Esophagus muscularis mucosa (tissue), 4 donors: ENCODE measurements at regions not wholly inside any gene's neighbourhood (a gene's known extent, or its start where the extent isn't known, plus 50 kb on each side); places are given as distances from the start of the nearest gene placed in this dataset.
"Not testable (repeated sequence)": the region's sequence is repeated elsewhere in the genome, so short reads cannot be mapped to it uniquely, and the experiment has no call there.

Source experiments
- DNase-seq: peaks from one replicate; pipeline ENCODE4 v3.0.0-alpha.2; 2017; ENCODE audit errors: extremely low spot score
- H3K27ac ChIP-seq, 4 donors: fragments of 200-600 bp; sonication (generic); replicated peaks in 1 of 4; 1 replicate in 3 of 4; 2 replicates in 1 of 4; pipeline ENCODE4 v1.5.1; 2016 to 2019; ENCODE audit warnings: mild to moderate bottlenecking in 1 of 4
- H3K27me3 ChIP-seq, 4 donors: fragments of 200-600 bp; sonication (generic); one replicate each; pipeline versions ENCODE4 v1.5.1 to v1.6.0; 2016 to 2019
- H3K36me3 ChIP-seq, 4 donors: fragments of 200-600 bp; sonication (generic); one replicate each; pipeline ENCODE4 v1.5.1; 2016 to 2019
- H3K4me1 ChIP-seq, 4 donors: fragments of 200-600 bp; sonication (generic); one replicate each; pipeline ENCODE4 v1.5.1; 2016 to 2019
- H3K4me3 ChIP-seq, 4 donors: fragments of 200-600 bp; sonication (generic); 1 replicate in 2 of 4; 2 replicates in 2 of 4; pipeline ENCODE4 v1.5.1; 2016 to 2019; ENCODE audit warnings: mild to moderate bottlenecking in 4 of 4, moderate library complexity in 1 of 4
- H3K9me3 ChIP-seq, 4 donors: fragments of 200-600 bp; sonication (generic); 1 replicate in 3 of 4; 2 replicates in 1 of 4; pipeline ENCODE4 v1.5.1; 2016 to 2019
- EP300 ChIP-seq: sonication (generic); formaldehyde crosslinking; IDR thresholded peaks from one replicate; pipeline ENCODE4 v1.6.1; 2017; ENCODE audit warnings: antibody characterized with exemption
- POLR2A ChIP-seq: fragments of 450-650 bp; IDR thresholded peaks from one replicate; pipeline ENCODE4 v1.6.1; 2017; ENCODE audit warnings: antibody characterized with exemption, moderate library complexity, mild to moderate bottlenecking, low read depth
- POLR2AphosphoS5 ChIP-seq, 2 donors: sonication (generic); formaldehyde crosslinking; IDR thresholded peaks; one replicate each; pipeline ENCODE4 v1.6.1; 2017; ENCODE audit warnings: antibody characterized with exemption in 2 of 2
- whole genome bisulfite sequencing: methylation state at CpG from one replicate; pipeline ENCODE4 v1.1.5; 2018; 5-methylcytosine and 5-hydroxymethylcytosine counted together
- intact Hi-C: fragments of 100-400 bp; cut with DNase I; formaldehyde crosslinking; loops from one replicate; pipeline ENCODE4 v1.15.1; 2023
- TF ChIP-seq, protein P1 (sequence below), 3 experiments: fragments of 200-600 bp in 2 of 3; fragments of 450-650 bp in 1 of 3; sonication (generic) in 2 of 3; IDR thresholded peaks; one replicate each; pipeline ENCODE4 v1.5.1; 2017 to 2019; ENCODE audit warnings: antibody characterized with exemption in 3 of 3, mild to moderate bottlenecking in 2 of 3, moderate library complexity in 1 of 3

DNA sequence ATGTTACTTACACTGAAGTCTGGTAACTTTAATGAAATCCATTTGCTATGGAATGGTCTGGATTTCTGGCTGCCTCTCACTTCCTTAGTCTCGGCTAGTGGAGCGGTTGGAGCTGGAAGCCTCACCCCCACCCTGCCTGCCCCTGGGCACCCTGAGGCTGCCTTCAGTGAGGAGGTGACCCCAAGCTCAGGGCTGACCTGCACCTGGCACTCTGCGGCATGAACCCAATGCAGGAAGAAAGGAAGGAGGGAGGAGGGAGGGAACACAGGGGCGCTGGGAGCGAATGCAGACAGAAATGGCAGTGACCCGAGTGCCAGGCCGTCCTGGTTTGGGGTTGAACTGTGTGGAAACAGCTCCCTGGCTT, 353.1 kb downstream of the TMEM121 start:
- no peaks in the 10 kb centered on the region for H3K4me1 ChIP-seq
- 68% methylated on average over 7 of the region's 7 CpGs for WGBS
- no peaks in the 10 kb centered on the region for H3K9me3 ChIP-seq
- no peak overlapping the region for H3K27ac ChIP-seq
- H3K36me3 ChIP-seq, result no peaks in the 10 kb centered on the region
- no peak for TF ChIP-seq EP300
- no peak for TF ChIP-seq POLR2A
- no peak for TF ChIP-seq POLR2AphosphoS5 (IDR thresholded peaks at IDR 0.05)
- TF ChIP-seq, protein P1, sequence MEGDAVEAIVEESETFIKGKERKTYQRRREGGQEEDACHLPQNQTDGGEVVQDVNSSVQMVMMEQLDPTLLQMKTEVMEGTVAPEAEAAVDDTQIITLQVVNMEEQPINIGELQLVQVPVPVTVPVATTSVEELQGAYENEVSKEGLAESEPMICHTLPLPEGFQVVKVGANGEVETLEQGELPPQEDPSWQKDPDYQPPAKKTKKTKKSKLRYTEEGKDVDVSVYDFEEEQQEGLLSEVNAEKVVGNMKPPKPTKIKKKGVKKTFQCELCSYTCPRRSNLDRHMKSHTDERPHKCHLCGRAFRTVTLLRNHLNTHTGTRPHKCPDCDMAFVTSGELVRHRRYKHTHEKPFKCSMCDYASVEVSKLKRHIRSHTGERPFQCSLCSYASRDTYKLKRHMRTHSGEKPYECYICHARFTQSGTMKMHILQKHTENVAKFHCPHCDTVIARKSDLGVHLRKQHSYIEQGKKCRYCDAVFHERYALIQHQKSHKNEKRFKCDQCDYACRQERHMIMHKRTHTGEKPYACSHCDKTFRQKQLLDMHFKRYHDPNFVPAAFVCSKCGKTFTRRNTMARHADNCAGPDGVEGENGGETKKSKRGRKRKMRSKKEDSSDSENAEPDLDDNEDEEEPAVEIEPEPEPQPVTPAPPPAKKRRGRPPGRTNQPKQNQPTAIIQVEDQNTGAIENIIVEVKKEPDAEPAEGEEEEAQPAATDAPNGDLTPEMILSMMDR (IDR thresholded peaks at IDR 0.05), result no peak
- H3K4me3 ChIP-seq, result no peak overlapping the region
- no peak for DNase-seq
- intact Hi-C loops, result no loop called here
- H3K27me3 ChIP-seq, result peaks cover 0 to 48% (median 0%) of the 10 kb centered on the region in 4 donors

DNA sequence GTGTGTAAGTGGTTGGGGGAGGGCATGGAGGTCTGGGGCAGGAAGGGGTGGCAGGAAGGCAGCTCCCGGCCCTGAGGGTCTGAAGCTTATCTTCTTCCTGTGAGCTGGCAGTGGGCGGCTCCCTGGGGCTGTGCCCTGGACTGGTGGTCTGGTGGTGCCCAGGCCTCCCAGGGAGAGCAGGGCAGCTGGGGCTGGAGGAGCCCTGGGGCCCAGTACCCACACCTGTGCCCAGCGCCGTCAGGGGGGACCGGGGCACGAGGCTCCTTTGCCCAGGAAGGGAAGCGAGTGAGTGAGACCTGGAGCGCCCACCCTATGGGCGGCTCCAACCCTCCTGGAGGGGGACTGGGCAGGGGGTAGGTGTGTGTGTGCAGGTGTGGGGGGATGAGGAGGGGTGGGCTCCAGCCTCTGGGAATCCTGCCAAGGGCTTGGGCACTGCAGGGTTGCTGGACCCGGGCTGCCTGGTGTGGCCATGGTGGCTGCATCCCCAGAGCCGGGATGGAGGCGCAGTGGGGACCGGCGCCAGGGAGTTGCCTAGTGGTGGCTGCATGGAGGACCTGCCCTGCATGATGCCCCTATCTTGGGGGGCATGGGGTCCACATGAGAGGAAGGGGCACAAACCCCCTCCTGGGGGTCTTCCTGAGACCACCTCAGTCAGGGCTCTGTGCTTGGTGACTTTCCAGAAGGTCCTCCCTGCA, 353.6 kb downstream of the TMEM121 start:
- Histone ChIP-seq H3K27me3 (peaks cover 0 to 48% (median 0%) of the 10 kb centered on the region in 4 donors), H3K27ac (no peak overlapping the region), H3K9me3 (no peaks in the 10 kb centered on the region), H3K36me3 (no peaks in the 10 kb centered on the region), H3K4me3 (no peak overlapping the region), H3K4me1 (no peaks in the 10 kb centered on the region)
- WGBS, result 71% methylated on average over 14 of the region's 14 CpGs
- TF ChIP-seq POLR2A (no peak), EP300 (no peak), POLR2AphosphoS5 (IDR thresholded peaks at IDR 0.05) (no peak)
- TF ChIP-seq, protein P1 (IDR thresholded peaks at IDR 0.05), result no peak
- intact Hi-C loops, result no loop called here
- DNase-seq, result no peak

DNA sequence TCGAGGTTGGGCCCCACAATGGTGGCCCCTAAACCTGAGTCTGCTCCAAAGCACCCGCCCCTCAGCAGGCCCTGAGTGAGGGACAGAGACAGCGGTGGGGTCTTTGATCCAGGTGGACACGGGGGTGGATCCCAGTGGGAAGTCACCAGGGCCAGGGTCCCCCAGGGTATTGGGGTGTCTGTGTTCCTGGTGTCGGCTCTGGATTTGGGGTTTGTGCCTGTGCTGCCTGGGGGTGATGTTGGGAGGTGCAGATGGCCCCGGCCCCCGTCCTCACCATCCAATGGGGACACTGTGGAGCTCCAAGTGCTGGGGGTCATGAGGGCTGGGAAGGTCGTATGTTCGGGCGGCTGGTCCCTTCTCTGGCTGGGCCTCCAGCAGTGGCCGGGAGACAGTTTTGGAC, 354.2 kb downstream of the TMEM121 start:
- Histone ChIP-seq H3K4me3 (no peak overlapping the region), H3K4me1 (no peaks in the 10 kb centered on the region), H3K27me3 (peaks cover 0 to 48% (median 0%) of the 10 kb centered on the region in 4 donors), H3K9me3 (no peaks in the 10 kb centered on the region), H3K27ac (no peak overlapping the region), H3K36me3 (no peaks in the 10 kb centered on the region)
- intact Hi-C loops, result no loop called here
- 63% methylated on average over 8 of the region's 11 CpGs for WGBS
- DNase-seq, result no peak
- TF ChIP-seq POLR2AphosphoS5 (IDR thresholded peaks at IDR 0.05), result no peak
- TF ChIP-seq EP300, result no peak
- no peak for TF ChIP-seq POLR2A
- TF ChIP-seq, protein P1 (IDR thresholded peaks at IDR 0.05), result no peak

DNA sequence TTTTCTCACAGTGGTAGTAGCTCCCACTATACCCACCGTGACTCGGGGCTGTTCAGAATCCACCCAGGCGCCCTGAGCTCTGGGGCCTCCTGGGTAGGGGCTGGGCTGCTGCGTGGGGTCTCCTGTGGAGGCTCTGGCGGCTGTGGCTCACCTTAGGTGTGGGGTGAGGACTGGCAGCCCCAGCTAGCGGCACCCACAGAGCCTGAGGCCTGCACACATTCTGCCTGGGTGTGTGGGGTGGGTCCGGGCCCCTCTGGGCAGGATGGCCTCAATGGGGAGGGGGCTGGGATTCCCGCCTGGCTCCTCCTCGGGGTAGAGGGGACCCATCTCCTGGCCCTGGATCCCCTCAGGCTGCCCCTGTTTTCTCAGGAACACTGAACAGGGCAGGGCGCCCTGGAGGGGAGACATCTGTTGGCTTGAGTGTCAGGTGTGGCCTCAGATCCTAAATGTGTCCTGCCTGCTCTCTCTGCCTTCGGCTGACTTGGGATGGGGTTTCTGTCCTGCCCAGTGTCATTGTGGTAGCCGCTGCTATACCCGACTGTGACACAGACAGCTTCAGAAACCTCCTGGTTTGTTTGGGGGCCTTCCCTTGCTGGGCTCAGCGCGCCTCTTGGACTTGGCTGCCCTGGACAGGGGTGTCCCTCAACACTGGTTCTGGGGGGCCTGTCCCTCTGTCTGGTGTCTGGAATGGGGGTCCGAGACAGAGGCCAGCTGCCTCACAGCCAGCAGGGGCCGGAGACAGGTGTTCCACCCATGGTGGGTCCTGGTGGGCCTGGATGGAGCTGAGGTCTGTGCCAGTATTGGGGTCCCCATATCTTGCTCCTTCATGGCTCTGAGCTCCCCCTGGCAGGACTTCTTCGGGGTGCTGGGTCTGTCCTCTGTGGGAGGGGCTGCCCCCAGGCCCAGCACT, 354.9 kb downstream of the TMEM121 start:
- Histone ChIP-seq H3K36me3 (no peaks in the 10 kb centered on the region), H3K4me1 (no peaks in the 10 kb centered on the region), H3K9me3 (no peaks in the 10 kb centered on the region), H3K27ac (no peak overlapping the region), H3K4me3 (no peak overlapping the region), H3K27me3 (peaks cover 0 to 48% (median 0%) of the 10 kb centered on the region in 4 donors)
- no peak for DNase-seq
- 55% methylated on average over 2 of the region's 18 CpGs for WGBS
- intact Hi-C loops, result no loop called here
- TF ChIP-seq, protein P1 (IDR thresholded peaks at IDR 0.05), result no peak
- TF ChIP-seq POLR2A, result no peak
- TF ChIP-seq EP300, result no peak
- TF ChIP-seq POLR2AphosphoS5 (IDR thresholded peaks at IDR 0.05), result no peak

DNA sequence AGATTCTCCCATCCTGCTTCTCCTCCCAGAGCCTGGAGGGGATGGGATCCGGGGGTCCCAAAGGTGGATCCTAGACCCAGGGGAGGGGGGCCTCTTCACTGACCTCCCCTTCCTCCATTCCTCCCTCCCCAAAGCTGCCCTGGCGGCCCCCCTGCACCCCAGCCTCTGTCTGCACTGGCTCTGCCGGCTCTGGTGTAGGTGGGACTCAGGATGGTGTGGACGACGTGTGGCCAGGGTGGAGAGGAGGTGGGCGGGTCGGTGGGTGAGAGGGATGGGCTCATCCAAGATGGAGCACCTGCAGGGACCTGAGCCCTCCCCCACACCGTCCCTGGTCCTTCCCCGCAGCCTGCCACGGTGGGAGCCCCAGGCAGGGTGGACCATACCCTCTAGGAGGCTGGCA, 355.6 kb downstream of the TMEM121 start:
- not testable (repeated sequence) for DNase-seq
- WGBS, result 100% methylated on average over 1 of the region's 10 CpGs

More for the DNA sequence above, 355.6 kb downstream of the TMEM121 start:
- H3K4me1 ChIP-seq, H3K4me3 ChIP-seq, H3K36me3 ChIP-seq, H3K27ac ChIP-seq, intact Hi-C loops, H3K9me3 ChIP-seq: not testable (repeated sequence)
- H3K27me3 ChIP-seq, result peaks cover 0 to 48% (median 0%) of the 10 kb centered on the region in 4 donors
